ENCODE measurements at regions not wholly inside any gene's neighbourhood (a gene's known extent, or its start where the extent isn't known, plus 50 kb on each side); places are given as distances from the start of the nearest gene placed in this dataset.

DNA sequence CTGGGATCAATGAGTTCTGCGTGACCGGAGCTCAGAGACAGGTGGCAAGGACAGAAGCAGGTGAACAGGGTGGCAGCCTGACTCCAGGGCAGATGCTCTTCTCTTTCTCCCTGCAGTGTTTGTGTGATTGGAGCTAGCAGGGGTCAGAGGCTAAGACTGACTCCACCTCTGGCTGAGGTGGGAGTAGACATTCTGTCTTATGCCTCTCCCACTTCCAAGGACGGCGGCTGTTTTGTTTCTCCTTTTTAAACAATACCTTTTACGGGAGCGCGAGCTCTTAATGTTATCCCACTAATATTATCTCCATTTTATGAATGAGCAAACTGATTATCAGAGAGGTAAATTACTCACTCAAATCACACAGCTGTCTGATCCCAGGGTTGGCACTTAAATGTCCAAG is 323.7 kb downstream of the MIAT start:
- TF ChIP-seq, protein P1, sequence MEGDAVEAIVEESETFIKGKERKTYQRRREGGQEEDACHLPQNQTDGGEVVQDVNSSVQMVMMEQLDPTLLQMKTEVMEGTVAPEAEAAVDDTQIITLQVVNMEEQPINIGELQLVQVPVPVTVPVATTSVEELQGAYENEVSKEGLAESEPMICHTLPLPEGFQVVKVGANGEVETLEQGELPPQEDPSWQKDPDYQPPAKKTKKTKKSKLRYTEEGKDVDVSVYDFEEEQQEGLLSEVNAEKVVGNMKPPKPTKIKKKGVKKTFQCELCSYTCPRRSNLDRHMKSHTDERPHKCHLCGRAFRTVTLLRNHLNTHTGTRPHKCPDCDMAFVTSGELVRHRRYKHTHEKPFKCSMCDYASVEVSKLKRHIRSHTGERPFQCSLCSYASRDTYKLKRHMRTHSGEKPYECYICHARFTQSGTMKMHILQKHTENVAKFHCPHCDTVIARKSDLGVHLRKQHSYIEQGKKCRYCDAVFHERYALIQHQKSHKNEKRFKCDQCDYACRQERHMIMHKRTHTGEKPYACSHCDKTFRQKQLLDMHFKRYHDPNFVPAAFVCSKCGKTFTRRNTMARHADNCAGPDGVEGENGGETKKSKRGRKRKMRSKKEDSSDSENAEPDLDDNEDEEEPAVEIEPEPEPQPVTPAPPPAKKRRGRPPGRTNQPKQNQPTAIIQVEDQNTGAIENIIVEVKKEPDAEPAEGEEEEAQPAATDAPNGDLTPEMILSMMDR (conservative IDR thresholded peaks at IDR 0.05; ENCODE audit: low read depth, low read length), result no peak
- DNase-seq (ENCODE audit: low read depth), result no peak
- H3K4me3 ChIP-seq (ENCODE audit: low read length), result no peak overlapping the region

DNA sequence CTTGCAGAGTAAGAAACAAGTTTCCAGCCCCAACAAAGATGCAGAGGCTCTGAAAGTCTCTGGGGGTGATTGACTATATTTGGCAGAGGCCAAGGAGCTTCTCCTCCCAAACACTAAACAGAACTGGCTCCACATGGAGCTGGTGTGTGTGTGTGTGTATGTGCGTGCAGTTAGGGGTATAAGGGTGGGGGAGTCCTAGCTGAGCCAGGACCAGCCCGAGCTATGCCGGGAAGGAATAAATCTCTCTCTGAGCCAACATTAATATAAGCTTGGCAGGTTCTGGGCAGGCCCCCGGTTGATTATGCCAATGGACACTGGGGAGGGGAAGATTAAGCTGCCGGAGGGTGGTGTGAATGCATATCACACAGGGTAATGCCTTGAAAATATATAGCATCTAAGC is 324.2 kb downstream of the MIAT start:
- DNase-seq (ENCODE audit: low read depth), result no peak
- TF ChIP-seq, protein P1 (conservative IDR thresholded peaks at IDR 0.05; ENCODE audit: low read depth, low read length), result no peak
- no peak overlapping the region for H3K4me3 ChIP-seq (ENCODE audit: low read length)

DNA sequence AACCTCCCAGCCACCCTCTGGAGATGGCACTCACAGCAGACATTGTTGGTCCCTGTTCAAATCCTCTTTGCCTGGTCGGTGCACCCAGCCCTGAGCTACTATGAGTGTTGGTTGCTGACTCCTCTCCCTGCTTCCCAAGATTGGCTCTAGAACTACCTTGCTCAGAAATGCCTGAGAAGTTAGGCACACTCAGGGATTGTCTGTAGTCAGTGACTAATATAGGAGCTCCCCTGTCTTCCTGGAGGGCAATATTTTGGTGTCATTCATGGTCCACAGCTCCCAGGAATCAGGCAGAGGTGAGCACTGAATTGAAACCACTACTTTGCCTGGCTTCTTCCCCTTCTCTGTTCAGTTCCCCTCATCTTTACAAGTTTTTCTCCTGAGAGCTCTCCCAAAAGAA is 325.9 kb downstream of the MIAT start:
- no peak for DNase-seq (ENCODE audit: low read depth)
- TF ChIP-seq, protein P1 (conservative IDR thresholded peaks at IDR 0.05; ENCODE audit: low read depth, low read length), result no peak
- H3K4me3 ChIP-seq (ENCODE audit: low read length), result no peak overlapping the region

DNA sequence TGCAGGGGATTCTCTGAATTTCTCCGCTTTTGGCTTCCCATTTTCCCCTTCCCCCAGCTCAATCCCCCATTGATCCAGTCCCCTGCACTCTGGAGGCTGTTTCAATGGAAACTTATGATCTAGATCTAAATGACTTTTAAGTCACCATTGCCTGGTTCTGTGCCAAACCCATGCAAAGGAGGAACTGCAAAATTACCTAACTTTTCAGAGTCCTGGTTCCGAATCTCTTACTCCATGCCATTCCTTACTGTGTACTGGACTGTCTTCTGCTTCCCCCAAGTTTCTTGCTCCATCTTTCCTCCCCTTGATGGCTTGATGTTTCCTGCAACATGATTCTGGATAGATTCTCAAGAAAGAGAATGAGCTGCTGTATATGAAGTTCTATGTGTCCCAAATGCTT is 327.8 kb downstream of the MIAT start:
- TF ChIP-seq, protein P1 (conservative IDR thresholded peaks at IDR 0.05; ENCODE audit: low read depth, low read length), result no peak
- H3K4me3 ChIP-seq (ENCODE audit: low read length), result no peak overlapping the region
- DNase-seq (ENCODE audit: low read depth), result no peak

DNA sequence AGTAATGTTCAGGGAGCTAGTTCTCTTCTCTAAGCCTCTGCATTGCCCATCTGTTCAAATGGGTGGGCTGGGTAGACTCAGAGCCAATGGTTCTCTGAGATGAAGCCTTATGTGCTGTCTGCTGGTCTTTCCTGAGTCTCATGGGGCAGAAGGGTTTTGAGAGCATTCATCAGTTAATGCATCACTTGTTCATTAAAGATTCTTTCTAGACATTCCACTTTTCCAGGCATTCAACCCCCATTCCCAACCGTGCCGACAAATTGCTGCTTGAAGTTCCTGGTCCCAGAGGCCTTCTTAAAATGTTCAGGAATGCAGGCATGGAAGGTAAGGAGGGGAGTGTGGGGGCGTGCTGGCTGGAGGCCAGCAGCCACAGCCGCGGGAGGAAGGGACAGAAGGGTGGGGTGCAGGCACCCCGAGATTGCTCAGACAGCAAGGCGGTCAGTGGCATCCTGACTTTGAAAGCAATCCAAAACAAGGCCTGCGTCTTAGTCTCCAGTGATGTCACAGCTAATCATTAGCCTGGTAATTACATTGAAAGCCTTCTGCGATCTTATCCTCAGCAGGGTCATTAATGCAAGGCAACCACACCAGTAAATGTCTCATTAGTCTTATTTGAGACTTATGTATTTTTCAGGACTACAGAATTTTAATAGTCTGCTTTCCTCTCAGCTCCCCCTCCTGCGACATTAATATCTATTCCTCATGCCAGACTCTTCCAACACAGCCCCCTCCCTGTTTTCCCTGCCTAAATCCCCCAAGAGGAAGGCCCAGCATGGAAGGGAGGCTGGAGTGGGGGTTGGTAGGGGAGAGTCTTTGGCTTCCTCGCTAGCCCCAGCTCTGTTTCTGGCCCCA is 328.8 kb downstream of the MIAT start:
- no peak overlapping the region for H3K4me3 ChIP-seq (ENCODE audit: low read length)
- DNase-seq (ENCODE audit: low read depth), result peak; percentile 76
- TF ChIP-seq, protein P1 (conservative IDR thresholded peaks at IDR 0.05; ENCODE audit: low read depth, low read length), result no peak

DNA sequence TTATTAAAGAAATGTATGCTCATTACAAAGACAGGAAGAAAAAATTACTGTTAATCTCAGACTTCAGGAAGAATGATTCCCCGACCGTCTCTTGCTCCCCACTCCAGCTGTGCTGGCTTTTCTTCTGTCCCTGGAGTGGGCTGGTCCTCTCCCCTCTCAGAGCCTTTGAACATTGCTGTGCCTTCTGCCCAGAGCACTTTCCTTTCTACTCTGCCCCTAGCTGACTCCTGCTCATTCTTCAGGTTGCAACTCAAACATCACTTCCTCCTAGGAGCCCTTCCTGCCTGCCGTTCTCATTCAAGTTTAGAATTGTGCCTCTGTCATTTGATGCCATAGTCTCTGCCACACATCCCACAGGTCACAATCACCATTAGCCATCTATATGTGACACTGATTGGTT is 329.5 kb downstream of the MIAT start:
- H3K4me3 ChIP-seq (ENCODE audit: low read length), result no peak overlapping the region
- no peak for DNase-seq (ENCODE audit: low read depth)
- TF ChIP-seq, protein P1 (conservative IDR thresholded peaks at IDR 0.05; ENCODE audit: low read depth, low read length), result no peak
